ENCODE measurements at regions not wholly inside any gene's neighbourhood (a gene's known extent, or its start where the extent isn't known, plus 50 kb on each side); places are given as distances from the start of the nearest gene placed in this dataset.

DNA sequence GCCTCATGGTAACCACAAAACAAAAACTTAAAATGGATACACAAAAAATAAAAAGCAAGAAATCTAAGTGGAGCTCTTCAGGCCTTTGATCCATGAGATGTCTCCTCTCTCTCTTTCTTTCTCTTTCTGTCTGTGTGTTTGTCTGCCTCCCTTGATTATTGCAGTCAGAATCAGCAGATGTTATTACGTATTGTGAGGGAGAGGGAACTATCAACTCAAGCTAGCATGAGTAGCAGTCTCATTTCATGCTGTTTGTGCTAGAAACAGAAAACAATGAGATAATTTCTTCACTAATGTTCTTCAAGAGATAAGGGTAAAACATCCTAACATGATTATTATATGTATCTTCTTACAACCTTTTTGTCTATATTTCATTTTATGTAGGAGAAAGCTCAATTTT lies 103.7 kb upstream of the PDC start:
- TF ChIP-seq, protein P1, sequence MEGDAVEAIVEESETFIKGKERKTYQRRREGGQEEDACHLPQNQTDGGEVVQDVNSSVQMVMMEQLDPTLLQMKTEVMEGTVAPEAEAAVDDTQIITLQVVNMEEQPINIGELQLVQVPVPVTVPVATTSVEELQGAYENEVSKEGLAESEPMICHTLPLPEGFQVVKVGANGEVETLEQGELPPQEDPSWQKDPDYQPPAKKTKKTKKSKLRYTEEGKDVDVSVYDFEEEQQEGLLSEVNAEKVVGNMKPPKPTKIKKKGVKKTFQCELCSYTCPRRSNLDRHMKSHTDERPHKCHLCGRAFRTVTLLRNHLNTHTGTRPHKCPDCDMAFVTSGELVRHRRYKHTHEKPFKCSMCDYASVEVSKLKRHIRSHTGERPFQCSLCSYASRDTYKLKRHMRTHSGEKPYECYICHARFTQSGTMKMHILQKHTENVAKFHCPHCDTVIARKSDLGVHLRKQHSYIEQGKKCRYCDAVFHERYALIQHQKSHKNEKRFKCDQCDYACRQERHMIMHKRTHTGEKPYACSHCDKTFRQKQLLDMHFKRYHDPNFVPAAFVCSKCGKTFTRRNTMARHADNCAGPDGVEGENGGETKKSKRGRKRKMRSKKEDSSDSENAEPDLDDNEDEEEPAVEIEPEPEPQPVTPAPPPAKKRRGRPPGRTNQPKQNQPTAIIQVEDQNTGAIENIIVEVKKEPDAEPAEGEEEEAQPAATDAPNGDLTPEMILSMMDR (IDR thresholded peaks at IDR 0.05) = no peak
- TF ChIP-seq POLR2A (IDR thresholded peaks at IDR 0.05) = no peak
- no peak for TF ChIP-seq POLR2AphosphoS5 (IDR thresholded peaks at IDR 0.05)
- TF ChIP-seq EP300 (IDR thresholded peaks at IDR 0.05) = no peak
